ENCODE measurements at regions not wholly inside any gene's neighbourhood (a gene's known extent, or its start where the extent isn't known, plus 50 kb on each side); places are given as distances from the start of the nearest gene placed in this dataset.
A peak's percentile ranks its signal among the peaks of the same experiment; 100 is the strongest.
"Not testable (repeated sequence)": the region's sequence is repeated elsewhere in the genome, so short reads cannot be mapped to it uniquely, and the experiment has no call there.

GRCh38 chr1:178660461-178660860, 64.6 kb upstream of the RALGPS2 start:
- Histone ChIP-seq H3K27ac (peak overlapping the region in 1 of 4 donors; percentile 8), H3K9me3 (no peaks in the 10 kb centered on the region), H3K4me3 (no peak overlapping the region), H3K36me3 (no peaks in the 10 kb centered on the region), H3K27me3 (no peaks in the 10 kb centered on the region), H3K4me1 (peaks cover 0 to 6% (median 0%) of the 10 kb centered on the region in 4 donors)
- DNase-seq, result no peak
- TF ChIP-seq, protein P1, sequence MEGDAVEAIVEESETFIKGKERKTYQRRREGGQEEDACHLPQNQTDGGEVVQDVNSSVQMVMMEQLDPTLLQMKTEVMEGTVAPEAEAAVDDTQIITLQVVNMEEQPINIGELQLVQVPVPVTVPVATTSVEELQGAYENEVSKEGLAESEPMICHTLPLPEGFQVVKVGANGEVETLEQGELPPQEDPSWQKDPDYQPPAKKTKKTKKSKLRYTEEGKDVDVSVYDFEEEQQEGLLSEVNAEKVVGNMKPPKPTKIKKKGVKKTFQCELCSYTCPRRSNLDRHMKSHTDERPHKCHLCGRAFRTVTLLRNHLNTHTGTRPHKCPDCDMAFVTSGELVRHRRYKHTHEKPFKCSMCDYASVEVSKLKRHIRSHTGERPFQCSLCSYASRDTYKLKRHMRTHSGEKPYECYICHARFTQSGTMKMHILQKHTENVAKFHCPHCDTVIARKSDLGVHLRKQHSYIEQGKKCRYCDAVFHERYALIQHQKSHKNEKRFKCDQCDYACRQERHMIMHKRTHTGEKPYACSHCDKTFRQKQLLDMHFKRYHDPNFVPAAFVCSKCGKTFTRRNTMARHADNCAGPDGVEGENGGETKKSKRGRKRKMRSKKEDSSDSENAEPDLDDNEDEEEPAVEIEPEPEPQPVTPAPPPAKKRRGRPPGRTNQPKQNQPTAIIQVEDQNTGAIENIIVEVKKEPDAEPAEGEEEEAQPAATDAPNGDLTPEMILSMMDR (IDR thresholded peaks at IDR 0.05), result no peak
- no peak for TF ChIP-seq POLR2A (IDR thresholded peaks at IDR 0.05)

DNA sequence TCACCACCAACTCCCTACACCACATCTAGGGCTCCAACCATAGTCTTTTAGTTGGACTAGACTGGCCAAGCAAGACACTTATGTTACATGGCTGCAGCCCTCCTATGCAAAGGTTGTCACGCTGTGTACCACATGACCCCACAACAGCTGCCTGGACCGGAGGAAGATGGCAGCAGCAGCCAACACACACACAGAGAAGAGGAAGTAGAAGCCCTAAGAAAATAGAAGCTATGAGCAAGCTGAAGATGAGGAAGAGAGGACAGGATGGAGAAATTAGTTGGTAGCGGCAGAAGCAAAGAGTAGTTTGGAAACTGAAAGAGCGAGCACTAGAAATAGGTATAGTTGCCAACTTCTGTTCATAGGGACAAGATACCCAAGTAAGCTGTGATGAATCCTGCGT, 60.8 kb upstream of the RALGPS2 start:
- TF ChIP-seq, protein P1 (IDR thresholded peaks at IDR 0.05), result no peak
- no peak for TF ChIP-seq POLR2A (IDR thresholded peaks at IDR 0.05)

DNA sequence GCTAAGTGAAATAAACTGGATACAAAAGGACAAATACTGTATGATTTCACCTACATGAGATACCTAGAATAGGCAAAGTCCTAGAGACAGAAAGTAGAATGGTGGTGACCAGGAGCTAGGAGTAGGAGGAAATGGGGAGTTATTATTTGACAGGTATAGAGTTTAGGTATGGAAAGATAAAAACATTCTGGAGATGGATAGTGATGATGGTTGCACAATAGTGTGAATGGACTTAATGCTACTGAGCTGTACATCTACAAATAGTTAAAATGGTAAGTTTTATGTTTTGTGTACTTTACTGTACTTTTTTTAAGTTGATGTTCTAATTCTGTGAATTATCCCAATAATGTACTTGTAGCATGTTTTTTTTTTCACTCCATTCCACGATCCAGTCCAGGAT, 59.5 kb upstream of the RALGPS2 start:
- H3K27me3 ChIP-seq, result no peaks in the 10 kb centered on the region
- TF ChIP-seq, protein P1 (IDR thresholded peaks at IDR 0.05), result no peak
- no peak for TF ChIP-seq POLR2A (IDR thresholded peaks at IDR 0.05)

More for the DNA sequence above, 60.8 kb upstream of the RALGPS2 start:
- H3K27ac ChIP-seq, result peak overlapping the region in 2 of 4 donors; percentile 34 to 62
- no peak overlapping the region for H3K4me3 ChIP-seq
- H3K27me3 ChIP-seq, result no peaks in the 10 kb centered on the region
- no peaks in the 10 kb centered on the region for H3K36me3 ChIP-seq
- no peaks in the 10 kb centered on the region for H3K4me1 ChIP-seq
- H3K9me3 ChIP-seq, result no peaks in the 10 kb centered on the region
- DNase-seq, result peak in 2 of 3 donors; percentile 75 to 80

DNA sequence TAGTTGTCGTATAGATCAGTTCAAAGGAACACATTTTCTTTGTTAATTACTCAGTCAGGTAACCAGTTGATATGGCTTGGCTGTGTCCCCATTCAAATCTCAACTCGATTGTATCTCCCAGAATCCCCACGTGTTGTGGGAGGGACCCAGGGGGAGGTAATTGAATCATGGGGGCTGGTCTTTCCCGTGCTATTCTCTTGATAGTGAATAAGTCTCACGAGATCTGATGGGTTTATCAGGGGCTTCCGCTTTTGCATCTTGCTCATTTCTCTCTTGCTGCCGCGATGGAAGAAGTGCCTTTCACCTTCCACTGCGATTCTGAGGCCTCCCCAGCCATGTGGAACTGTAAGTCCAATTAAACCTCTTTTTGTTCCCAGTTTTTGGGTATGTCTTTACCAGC, 58.2 kb upstream of the RALGPS2 start:
- not testable (repeated sequence) for H3K27ac ChIP-seq, H3K36me3 ChIP-seq, H3K4me3 ChIP-seq

More for the DNA sequence above, 59.5 kb upstream of the RALGPS2 start:
- H3K27ac ChIP-seq, result no peak overlapping the region
- no peaks in the 10 kb centered on the region for H3K36me3 ChIP-seq
- H3K9me3 ChIP-seq, result no peaks in the 10 kb centered on the region
- no peak for DNase-seq
- H3K4me3 ChIP-seq, result no peak overlapping the region
- no peaks in the 10 kb centered on the region for H3K4me1 ChIP-seq

DNA sequence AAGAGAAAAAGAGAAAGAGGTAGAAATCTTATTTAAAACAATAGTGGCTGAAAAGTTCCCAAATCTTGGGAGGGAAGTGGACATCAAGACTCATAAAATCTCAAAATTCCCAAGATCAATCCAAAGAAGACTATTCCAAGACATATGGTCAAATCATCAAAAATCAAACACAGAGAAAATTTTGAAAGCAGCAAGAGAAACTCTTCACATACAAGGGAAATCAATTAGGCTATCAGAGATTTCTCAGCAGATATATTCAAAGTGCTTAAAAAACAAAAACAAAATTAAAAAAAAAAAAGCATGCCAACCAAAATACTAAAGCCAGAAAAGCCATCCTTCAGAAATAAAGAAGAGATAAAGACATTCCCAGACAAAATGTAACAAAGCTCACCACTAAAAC, 52.6 kb upstream of the RALGPS2 start:
- Histone ChIP-seq H3K9me3 (no peaks in the 10 kb centered on the region), H3K36me3 (no peaks in the 10 kb centered on the region), H3K4me1 (no peaks in the 10 kb centered on the region), H3K27ac (no peak overlapping the region), H3K27me3 (no peaks in the 10 kb centered on the region), H3K4me3 (no peak overlapping the region)
- TF ChIP-seq, protein P1 (IDR thresholded peaks at IDR 0.05), result no peak
- no peak for TF ChIP-seq POLR2A (IDR thresholded peaks at IDR 0.05)
- no peak for DNase-seq

More for the DNA sequence above, 58.2 kb upstream of the RALGPS2 start:
- not testable (repeated sequence) for H3K27me3 ChIP-seq, H3K9me3 ChIP-seq, H3K4me1 ChIP-seq, DNase-seq

GRCh38 chr1:178674559-178674958, 50.5 kb upstream of the RALGPS2 start:
- not testable (repeated sequence) for DNase-seq, H3K9me3 ChIP-seq, H3K27me3 ChIP-seq, H3K4me1 ChIP-seq, H3K36me3 ChIP-seq, H3K27ac ChIP-seq, H3K4me3 ChIP-seq

Data from Peyer's patch (tissue), 4 donors.